ENCODE measurements at regions not wholly inside any gene's neighbourhood (a gene's known extent, or its start where the extent isn't known, plus 50 kb on each side); places are given as distances from the start of the nearest gene placed in this dataset.

DNA sequence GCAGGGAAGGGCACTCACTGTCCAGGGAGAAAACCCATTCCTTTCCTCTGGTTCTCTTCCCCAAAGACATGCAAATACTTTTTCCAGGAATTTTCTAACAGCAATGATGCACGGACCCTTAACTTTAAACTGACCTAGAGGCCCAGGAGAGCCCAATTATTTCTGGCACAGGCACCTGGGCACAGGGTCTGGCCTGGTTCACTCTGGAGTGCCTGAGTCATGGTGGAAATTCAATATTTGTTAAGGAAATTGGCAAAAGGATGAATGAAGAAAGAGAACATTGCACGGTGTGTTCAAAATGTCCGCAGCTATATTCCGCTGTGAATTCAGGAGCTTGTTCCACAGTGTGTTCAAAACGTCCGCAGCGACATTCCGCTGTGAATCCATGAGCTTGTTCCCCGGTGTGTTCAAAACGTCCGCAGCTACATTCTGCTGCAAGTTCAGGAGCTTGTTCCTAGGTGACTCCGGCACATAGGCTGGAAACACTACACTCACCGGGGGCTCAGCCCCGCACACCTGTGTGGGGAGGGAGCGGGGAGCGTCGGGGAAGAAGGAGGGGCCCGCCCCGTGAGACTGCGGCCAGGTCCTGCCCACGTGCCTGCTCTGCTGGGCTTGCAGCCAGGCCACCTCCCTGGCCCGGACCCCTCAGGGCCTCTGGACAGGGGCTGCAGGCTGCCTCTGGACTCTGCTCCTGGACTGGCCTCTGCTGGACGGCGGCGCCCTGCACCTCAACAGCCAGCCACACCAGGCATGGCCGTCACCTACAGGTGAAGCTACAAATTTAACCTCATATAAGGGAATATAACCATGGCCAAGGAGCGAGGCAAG is 72.0 kb upstream of the FAM20C start:
- no peak for TF ChIP-seq CTCF (IDR thresholded peaks at IDR 0.05; ENCODE audit: unreplicated experiment)
- Mint-ChIP-seq H3K27me3 (ENCODE audit: low read depth) (peaks cover 11% of the 10 kb centered on the region), H3K9me3 (no peaks in the 10 kb centered on the region), H3K27ac (peak overlapping the region; percentile 47), H3K36me3 (no peaks in the 10 kb centered on the region), H3K4me3 (no peak overlapping the region), H3K4me1 (peaks cover 18% of the 10 kb centered on the region)
- DNase-seq (ENCODE audit: low spot score in 2 of 2, unreplicated experiment in 2 of 2), result no peak

DNA sequence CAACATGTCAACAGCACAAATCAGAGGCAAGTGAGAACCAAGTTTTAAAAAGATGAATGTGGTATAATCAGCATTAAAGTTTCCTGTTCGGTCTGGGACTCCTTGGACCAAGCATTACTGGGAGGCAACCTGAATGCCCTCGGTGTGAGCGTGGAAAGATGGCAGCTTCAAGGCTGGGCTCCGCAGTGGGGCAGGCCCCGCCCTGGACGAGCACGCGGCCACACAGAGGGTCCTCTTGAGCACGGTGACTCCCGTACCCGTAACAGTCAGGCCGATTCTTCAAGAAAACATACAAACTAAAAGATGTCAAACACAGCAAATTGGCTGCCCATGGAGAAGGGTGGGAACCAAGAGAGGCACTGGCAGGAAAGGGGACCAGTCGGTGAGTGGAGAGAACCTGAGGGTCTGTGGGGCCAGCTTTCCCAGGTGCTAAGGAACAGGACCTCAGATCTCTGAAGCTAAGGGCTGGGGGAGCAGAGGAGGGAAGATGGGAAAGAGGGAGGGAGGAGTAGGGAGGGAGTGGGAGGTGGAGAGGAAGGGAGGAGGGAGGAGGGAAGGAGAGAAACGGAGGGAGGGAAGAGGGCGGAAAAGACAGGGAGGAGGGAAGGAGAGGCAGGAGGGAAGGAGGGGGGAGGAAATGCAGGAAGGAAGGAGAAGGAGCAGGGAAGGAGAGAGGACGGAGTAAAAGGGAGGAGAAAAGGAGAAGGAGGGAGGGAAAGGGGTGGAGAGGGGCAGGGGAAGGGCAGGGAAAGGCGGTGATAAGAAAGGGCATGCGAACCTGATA is 71.2 kb upstream of the FAM20C start:
- no peak overlapping the region for H3K4me3 Mint-ChIP-seq
- H3K36me3 Mint-ChIP-seq, result no peaks in the 10 kb centered on the region
- no peak for DNase-seq (ENCODE audit: low spot score in 2 of 2, unreplicated experiment in 2 of 2)
- peaks cover 18% of the 10 kb centered on the region for H3K4me1 Mint-ChIP-seq
- no peaks in the 10 kb centered on the region for H3K9me3 Mint-ChIP-seq
- no peak for TF ChIP-seq CTCF (IDR thresholded peaks at IDR 0.05; ENCODE audit: unreplicated experiment)
- H3K27me3 Mint-ChIP-seq (ENCODE audit: low read depth), result peaks cover 11% of the 10 kb centered on the region
- H3K27ac Mint-ChIP-seq, result peak overlapping the region; percentile 47

DNA sequence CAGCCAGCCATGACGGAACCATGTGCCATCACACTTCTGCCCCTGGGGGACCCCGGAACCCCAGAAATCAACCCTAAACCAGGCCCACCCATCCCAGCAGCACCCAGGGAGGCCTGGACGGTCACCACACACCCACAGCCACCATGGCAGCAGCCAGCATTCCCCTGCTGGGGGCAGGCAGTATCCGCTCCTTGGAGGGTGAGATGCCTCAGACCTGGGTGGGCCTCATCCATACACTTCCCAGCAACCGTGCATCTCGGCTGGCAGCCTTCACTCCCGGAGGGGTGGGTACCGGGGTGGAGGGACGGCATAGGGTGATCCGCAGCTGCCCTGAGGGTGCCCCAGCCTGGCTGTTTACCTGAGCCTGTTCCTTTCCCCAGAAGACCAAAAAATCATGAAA is 69.1 kb upstream of the FAM20C start:
- H3K4me1 Mint-ChIP-seq, result peaks cover 18% of the 10 kb centered on the region
- no peak for TF ChIP-seq CTCF (IDR thresholded peaks at IDR 0.05; ENCODE audit: unreplicated experiment)
- H3K27me3 Mint-ChIP-seq (ENCODE audit: low read depth), result peaks cover 14% of the 10 kb centered on the region
- no peak overlapping the region for H3K4me3 Mint-ChIP-seq
- no peaks in the 10 kb centered on the region for H3K36me3 Mint-ChIP-seq
- H3K9me3 Mint-ChIP-seq, result no peaks in the 10 kb centered on the region
- H3K27ac Mint-ChIP-seq, result no peak overlapping the region
- no peak for DNase-seq (ENCODE audit: low spot score in 2 of 2, unreplicated experiment in 2 of 2)

DNA sequence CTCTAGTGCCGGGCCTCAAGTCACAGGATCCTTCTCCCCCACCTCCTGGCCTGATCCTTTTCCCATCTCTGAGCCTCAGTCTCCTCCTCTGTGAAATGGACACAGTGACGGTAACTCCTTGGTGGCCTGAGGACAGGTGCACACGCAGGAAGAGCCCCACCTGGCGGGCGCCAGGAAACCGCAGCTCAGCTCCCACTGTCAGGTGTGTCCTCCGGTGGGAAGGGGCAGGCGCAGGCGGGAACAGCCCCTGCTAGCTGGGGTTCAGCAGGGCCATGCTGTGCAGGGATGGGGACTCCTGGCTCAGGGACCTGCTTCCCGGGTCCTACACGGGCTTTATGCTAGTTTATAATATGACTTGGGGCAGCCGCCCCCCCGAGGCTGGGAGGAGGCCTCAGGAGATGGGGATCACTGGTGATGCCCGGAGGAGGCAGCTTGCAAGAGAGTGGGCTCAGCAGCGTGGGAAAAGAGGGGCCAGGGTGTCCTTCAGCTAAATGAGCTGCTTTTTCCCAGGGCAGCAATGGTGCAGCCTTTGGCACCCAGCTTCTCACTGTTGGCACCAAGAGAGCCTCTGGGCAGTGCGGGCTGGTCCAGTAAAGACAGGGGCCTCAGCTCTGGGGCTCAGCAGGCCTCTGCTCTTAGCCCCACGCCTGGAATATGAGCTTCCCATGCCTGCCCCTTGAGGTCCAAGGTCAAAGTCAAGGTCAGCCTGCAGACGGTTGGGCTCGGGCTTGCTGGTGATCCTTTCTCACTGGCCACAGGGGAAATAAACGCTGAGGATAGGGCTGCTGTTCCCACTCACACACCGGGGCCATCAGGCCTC is 68.0 kb upstream of the FAM20C start:
- peaks cover 16% of the 10 kb centered on the region for H3K4me1 Mint-ChIP-seq
- no peak overlapping the region for H3K27ac Mint-ChIP-seq
- H3K9me3 Mint-ChIP-seq, result no peaks in the 10 kb centered on the region
- H3K27me3 Mint-ChIP-seq (ENCODE audit: low read depth), result peaks cover 14% of the 10 kb centered on the region
- H3K36me3 Mint-ChIP-seq, result no peaks in the 10 kb centered on the region
- H3K4me3 Mint-ChIP-seq, result no peak overlapping the region
- no peak for TF ChIP-seq CTCF (IDR thresholded peaks at IDR 0.05; ENCODE audit: unreplicated experiment)
- DNase-seq (ENCODE audit: low spot score in 2 of 2, unreplicated experiment in 2 of 2), result no peak

GRCh38 chr7:125061-125475 is 67.3 kb upstream of the FAM20C start:
- TF ChIP-seq CTCF (IDR thresholded peaks at IDR 0.05; ENCODE audit: unreplicated experiment), result no peak
- Mint-ChIP-seq H3K36me3 (no peaks in the 10 kb centered on the region), H3K4me1 (peaks cover 11% of the 10 kb centered on the region), H3K27ac (no peak overlapping the region), H3K27me3 (ENCODE audit: low read depth) (peaks cover 18% of the 10 kb centered on the region), H3K4me3 (no peak overlapping the region), H3K9me3 (no peaks in the 10 kb centered on the region)
- no peak for DNase-seq (ENCODE audit: low spot score in 2 of 2, unreplicated experiment in 2 of 2)

Data from mesothelial cell of epicardium (in vitro differentiated cells).